Osteoblast (primary cell): ENCODE measurements at regions not wholly inside any gene's neighbourhood (a gene's known extent, or its start where the extent isn't known, plus 50 kb on each side); places are given as distances from the start of the nearest gene placed in this dataset.

Experiments
- DNase-seq: peaks from one replicate; pipeline ENCODE4 v3.0.0; 2011; ENCODE audit warnings: low spot score, mixed read lengths; ENCODE audit not compliant: insufficient read length; ENCODE audit errors: missing footprints
- H2AFZ ChIP-seq: 2 replicates; pipeline ENCODE4 v1.6.0; 2011; ENCODE audit warnings: mild to moderate bottlenecking, low read length
- H3K27ac ChIP-seq: 2 replicates; pipeline ENCODE4 v1.5.1; 2011; ENCODE audit warnings: mild to moderate bottlenecking, low read depth, low read length, moderate library complexity
- H3K27me3 ChIP-seq: 2 replicates; pipeline ENCODE4 v1.6.0; 2012; ENCODE audit warnings: mild to moderate bottlenecking, control low read depth, inconsistent platforms, low read length, moderate library complexity; ENCODE audit not compliant: insufficient read depth
- H3K36me3 ChIP-seq: 2 replicates; pipeline ENCODE4 v1.5.1; 2011; ENCODE audit warnings: mild to moderate bottlenecking, low read length, control low read depth, moderate library complexity; ENCODE audit not compliant: insufficient read depth
- H3K4me1 ChIP-seq: 2 replicates; pipeline ENCODE4 v1.5.1; 2011; ENCODE audit warnings: mild to moderate bottlenecking, low read length, control low read depth, moderate library complexity; ENCODE audit not compliant: insufficient read depth
- H3K4me2 ChIP-seq: 2 replicates; pipeline ENCODE4 v1.6.0; 2011; ENCODE audit warnings: mild to moderate bottlenecking, low read length; ENCODE audit not compliant: insufficient read depth
- H3K4me3 ChIP-seq: fragments of 200-600 bp; sonication (generic); 3 replicates; pipeline ENCODE4 v1.5.1; 2012; ENCODE audit warnings: mild to moderate bottlenecking, low read length, inconsistent platforms; ENCODE audit not compliant: insufficient read depth
- H3K79me2 ChIP-seq: 2 replicates; pipeline ENCODE4 v1.6.0; 2012; ENCODE audit warnings: mild to moderate bottlenecking, low read length, control low read depth, inconsistent platforms; ENCODE audit not compliant: insufficient read depth
- H3K9me3 ChIP-seq: 2 replicates; pipeline ENCODE4 v1.5.1; 2011; ENCODE audit warnings: low read depth, low read length, control low read depth
- H4K20me1 ChIP-seq: 2 replicates; pipeline ENCODE4 v1.6.0; 2012; ENCODE audit warnings: mild to moderate bottlenecking, low read length, control low read depth; ENCODE audit not compliant: insufficient read depth
- CTCF ChIP-seq: IDR thresholded peaks from 2 replicates; pipeline ENCODE4 v1.5.1; 2011; ENCODE audit warnings: mild to moderate bottlenecking, low read depth, low read length, moderate library complexity; ENCODE audit errors: extremely low read depth

GRCh38 chr9:81074221-81074620 is 615.1 kb downstream of the TLE1 start:
- no peaks in the 10 kb centered on the region for H4K20me1 ChIP-seq
- no peak overlapping the region for H3K27ac ChIP-seq
- TF ChIP-seq CTCF, result no peak
- no peaks in the 10 kb centered on the region for H3K4me1 ChIP-seq
- H3K36me3 ChIP-seq, result no peaks in the 10 kb centered on the region
- H3K4me2 ChIP-seq, result no peak overlapping the region
- no peak overlapping the region for H2AFZ ChIP-seq
- H3K4me3 ChIP-seq, result no peak overlapping the region
- no peaks in the 10 kb centered on the region for H3K9me3 ChIP-seq
- H3K79me2 ChIP-seq, result no peaks in the 10 kb centered on the region
- no peak for DNase-seq
- H3K27me3 ChIP-seq, result no peaks in the 10 kb centered on the region

- Histone ChIP-seq H3K4me1 (no peaks in the 10 kb centered on the region), H3K79me2 (no peaks in the 10 kb centered on the region), H3K27me3 (no peaks in the 10 kb centered on the region), H3K36me3 (no peaks in the 10 kb centered on the region), H3K4me3 (no peak overlapping the region), H2AFZ (no peak overlapping the region), H3K27ac (no peak overlapping the region), H3K9me3 (no peaks in the 10 kb centered on the region), H4K20me1 (no peaks in the 10 kb centered on the region), H3K4me2 (no peak overlapping the region)
- DNase-seq, result no peak
- TF ChIP-seq CTCF, result no peak
Measured at GRCh38 chr9:81073821-81074220, 615.5 kb downstream of the TLE1 start.

GRCh38 chr9:81072758-81073157 is 616.6 kb downstream of the TLE1 start:
- DNase-seq, result no peak
- Histone ChIP-seq H2AFZ (no peak overlapping the region), H3K4me2 (no peak overlapping the region), H3K27me3 (no peaks in the 10 kb centered on the region), H3K4me1 (no peaks in the 10 kb centered on the region), H4K20me1 (no peaks in the 10 kb centered on the region), H3K36me3 (no peaks in the 10 kb centered on the region), H3K4me3 (no peak overlapping the region), H3K9me3 (no peaks in the 10 kb centered on the region), H3K27ac (no peak overlapping the region), H3K79me2 (no peaks in the 10 kb centered on the region)
- no peak for TF ChIP-seq CTCF

GRCh38 chr9:81071108-81071507 is 618.2 kb downstream of the TLE1 start:
- no peak for TF ChIP-seq CTCF
- no peaks in the 10 kb centered on the region for H3K36me3 ChIP-seq
- no peak overlapping the region for H3K4me2 ChIP-seq
- no peaks in the 10 kb centered on the region for H3K79me2 ChIP-seq
- no peak overlapping the region for H3K27ac ChIP-seq
- H4K20me1 ChIP-seq, result no peaks in the 10 kb centered on the region
- H2AFZ ChIP-seq, result no peak overlapping the region
- no peak overlapping the region for H3K4me3 ChIP-seq
- no peaks in the 10 kb centered on the region for H3K27me3 ChIP-seq
- H3K4me1 ChIP-seq, result no peaks in the 10 kb centered on the region
- no peak for DNase-seq
- H3K9me3 ChIP-seq, result no peaks in the 10 kb centered on the region
